Vagina (tissue), 2 donors: ENCODE measurements at regions not wholly inside any gene's neighbourhood (a gene's known extent, or its start where the extent isn't known, plus 50 kb on each side); places are given as distances from the start of the nearest gene placed in this dataset.

Experiments used
- CTCF ChIP-seq, 3 experiments: fragments of 450-650 bp in 2 of 3; fragments of 200-600 bp in 1 of 3; sonication (generic) in 1 of 3; IDR thresholded peaks; one replicate each; pipeline ENCODE4 v1.5.1; 2017 to 2019; ENCODE audit warnings: antibody characterized with exemption in 3 of 3, mild to moderate bottlenecking in 2 of 3, moderate library complexity in 2 of 3
- POLR2A ChIP-seq, 2 donors: fragments of 450-650 bp; IDR thresholded peaks; one replicate each; pipeline ENCODE4 v1.6.1; 2017; ENCODE audit warnings: antibody characterized with exemption in 2 of 2, mild to moderate bottlenecking in 2 of 2, moderate library complexity in 2 of 2
- POLR2AphosphoS5 ChIP-seq, 2 donors: sonication (generic); formaldehyde crosslinking; IDR thresholded peaks; one replicate each; pipeline ENCODE4 v1.9.0; 2017; ENCODE audit warnings: antibody characterized with exemption in 2 of 2, mild to moderate bottlenecking in 2 of 2, low read depth in 1 of 2; ENCODE audit not compliant: insufficient read depth in 1 of 2

- TF ChIP-seq POLR2A (IDR thresholded peaks at IDR 0.05) (no peak), POLR2AphosphoS5 (IDR thresholded peaks at IDR 0.05; ENCODE audit: insufficient read depth in 1 of 2, low read depth in 1 of 2) (no peak), CTCF (IDR thresholded peaks at IDR 0.05) (no peak)
Observed at GRCh38 chr2:182540252-182540651, 113.4 kb upstream of the PDE1A start.
